Activated CD8-positive, alpha-beta T cell treated with anti-CD3 and anti-CD28 coated beads for 36 hours (primary cell): ENCODE measurements at regions not wholly inside any gene's neighbourhood (a gene's known extent, or its start where the extent isn't known, plus 50 kb on each side); places are given as distances from the start of the nearest gene placed in this dataset.

ENCODE experiments used
- ATAC-seq: fragments of 200-7000 bp; cut with Tn5 transposase; one replicate; pipeline ENCODE4 v1.10.0; 2021; ENCODE audit warnings: mild to moderate bottlenecking, moderate library complexity
- CTCF ChIA-PET: fragments of 350-600 bp; sonication (Branson Sonifier 250); formaldehyde crosslinking; loops from one replicate; lab custom pipeline; 2021; ENCODE audit warnings: antibody characterized with exemption; lab: Charles Lee
- POLR2A ChIA-PET: fragments of 350-600 bp; sonication (Branson Sonifier 250); formaldehyde crosslinking; loops from one replicate; lab custom pipeline; 2021; ENCODE audit warnings: antibody characterized with exemption; lab: Charles Lee
- DNase-seq: peaks from one replicate; pipeline ENCODE4 v3.0.0-alpha.2; 2020
- H3K27ac Mint-ChIP-seq: one replicate; pipeline ENCODE4 v1.8.0; 2021; ENCODE audit warnings: mild to moderate bottlenecking, mixed read lengths
- H3K27me3 Mint-ChIP-seq: one replicate; pipeline ENCODE4 v1.8.0; 2021; ENCODE audit warnings: mixed read lengths
- H3K36me3 Mint-ChIP-seq: one replicate; pipeline ENCODE4 v1.8.0; 2021; ENCODE audit warnings: low read depth, mixed read lengths
- H3K4me1 Mint-ChIP-seq: one replicate; pipeline ENCODE4 v1.8.0; 2021; ENCODE audit warnings: low read depth, mixed read lengths
- H3K4me3 Mint-ChIP-seq: one replicate; pipeline ENCODE4 v1.8.0; 2021; ENCODE audit warnings: mild to moderate bottlenecking, moderate library complexity, mixed read lengths
- H3K9me3 Mint-ChIP-seq: one replicate; pipeline ENCODE4 v1.8.0; 2021; ENCODE audit warnings: mixed read lengths
- intact Hi-C: fragments of 100-400 bp; cut with micrococcal nuclease; formaldehyde crosslinking; loops from one replicate; pipeline ENCODE4 v1.10.0; 2022
- TF ChIP-seq, protein P1 (sequence below): fragments of 200-600 bp; IDR thresholded peaks from one replicate; pipeline ENCODE4 v1.8.0; 2022; ENCODE audit warnings: antibody characterized with exemption, mild to moderate bottlenecking

DNA sequence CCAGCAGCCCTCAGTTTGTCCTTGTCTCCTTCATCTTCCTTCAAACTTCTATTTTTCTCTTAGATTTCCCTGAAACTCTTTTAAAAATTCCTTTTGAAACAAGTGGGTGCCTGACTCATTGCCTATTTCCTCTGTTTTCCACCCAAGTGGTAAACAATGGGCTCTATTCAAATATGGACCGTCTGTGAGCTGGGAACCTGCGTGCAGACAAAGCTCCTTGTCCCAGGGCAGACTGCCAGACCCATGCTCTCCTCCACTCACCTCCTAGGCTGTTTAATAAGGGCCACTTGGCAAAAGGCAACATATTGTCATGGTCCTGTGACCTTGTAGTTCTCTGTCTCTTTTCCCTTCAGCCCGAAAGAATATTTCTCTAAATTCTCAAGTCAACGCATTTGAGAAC lies 332.7 kb upstream of the THBS1 start:
- DNase-seq (no peak), ATAC-seq (no peak)
- H3K27me3 Mint-ChIP-seq = peaks cover 2% of the 10 kb centered on the region
- CTCF ChIA-PET = no interaction called here
- no peaks in the 10 kb centered on the region for H3K36me3 Mint-ChIP-seq
- TF ChIP-seq, protein P1, sequence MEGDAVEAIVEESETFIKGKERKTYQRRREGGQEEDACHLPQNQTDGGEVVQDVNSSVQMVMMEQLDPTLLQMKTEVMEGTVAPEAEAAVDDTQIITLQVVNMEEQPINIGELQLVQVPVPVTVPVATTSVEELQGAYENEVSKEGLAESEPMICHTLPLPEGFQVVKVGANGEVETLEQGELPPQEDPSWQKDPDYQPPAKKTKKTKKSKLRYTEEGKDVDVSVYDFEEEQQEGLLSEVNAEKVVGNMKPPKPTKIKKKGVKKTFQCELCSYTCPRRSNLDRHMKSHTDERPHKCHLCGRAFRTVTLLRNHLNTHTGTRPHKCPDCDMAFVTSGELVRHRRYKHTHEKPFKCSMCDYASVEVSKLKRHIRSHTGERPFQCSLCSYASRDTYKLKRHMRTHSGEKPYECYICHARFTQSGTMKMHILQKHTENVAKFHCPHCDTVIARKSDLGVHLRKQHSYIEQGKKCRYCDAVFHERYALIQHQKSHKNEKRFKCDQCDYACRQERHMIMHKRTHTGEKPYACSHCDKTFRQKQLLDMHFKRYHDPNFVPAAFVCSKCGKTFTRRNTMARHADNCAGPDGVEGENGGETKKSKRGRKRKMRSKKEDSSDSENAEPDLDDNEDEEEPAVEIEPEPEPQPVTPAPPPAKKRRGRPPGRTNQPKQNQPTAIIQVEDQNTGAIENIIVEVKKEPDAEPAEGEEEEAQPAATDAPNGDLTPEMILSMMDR = no peak
- no peak overlapping the region for H3K4me3 Mint-ChIP-seq
- H3K9me3 Mint-ChIP-seq = no peaks in the 10 kb centered on the region
- POLR2A ChIA-PET = no interaction called here
- H3K4me1 Mint-ChIP-seq = peaks cover 24% of the 10 kb centered on the region
- no peak overlapping the region for H3K27ac Mint-ChIP-seq
- intact Hi-C loops = no loop called here

DNA sequence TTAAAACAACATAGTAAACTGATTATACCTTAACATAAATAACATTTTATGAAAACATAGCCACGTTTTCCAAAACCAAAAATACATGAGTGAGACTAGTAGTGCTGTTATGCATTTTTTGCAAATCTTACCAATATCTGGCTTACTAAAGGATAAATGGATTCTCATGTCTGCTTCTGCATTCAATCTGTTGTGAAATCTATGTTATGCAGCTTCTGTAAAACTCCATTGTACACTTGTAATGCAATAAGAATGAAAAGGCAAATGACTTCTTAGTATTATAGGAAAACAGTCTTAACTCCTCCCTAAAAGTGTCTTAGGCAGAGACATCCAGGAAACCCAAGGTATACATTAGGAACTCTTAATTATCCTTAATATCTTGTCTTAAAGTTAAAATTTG lies 330.9 kb upstream of the THBS1 start:
- no peaks in the 10 kb centered on the region for H3K36me3 Mint-ChIP-seq
- H3K4me3 Mint-ChIP-seq = no peak overlapping the region
- no peak for ATAC-seq
- TF ChIP-seq, protein P1 = no peak
- DNase-seq = no peak
- no peaks in the 10 kb centered on the region for H3K9me3 Mint-ChIP-seq
- ChIA-PET POLR2A (no interaction called here), CTCF (interaction anchor here (1.4 kb wide), 1 partner anchor 507 kb away, joined by 4 read pairs; no protein-coding TSS in a partner anchor)
- peaks cover 2% of the 10 kb centered on the region for H3K27me3 Mint-ChIP-seq
- H3K4me1 Mint-ChIP-seq = peaks cover 24% of the 10 kb centered on the region
- H3K27ac Mint-ChIP-seq = no peak overlapping the region
- intact Hi-C loops = no loop called here

DNA sequence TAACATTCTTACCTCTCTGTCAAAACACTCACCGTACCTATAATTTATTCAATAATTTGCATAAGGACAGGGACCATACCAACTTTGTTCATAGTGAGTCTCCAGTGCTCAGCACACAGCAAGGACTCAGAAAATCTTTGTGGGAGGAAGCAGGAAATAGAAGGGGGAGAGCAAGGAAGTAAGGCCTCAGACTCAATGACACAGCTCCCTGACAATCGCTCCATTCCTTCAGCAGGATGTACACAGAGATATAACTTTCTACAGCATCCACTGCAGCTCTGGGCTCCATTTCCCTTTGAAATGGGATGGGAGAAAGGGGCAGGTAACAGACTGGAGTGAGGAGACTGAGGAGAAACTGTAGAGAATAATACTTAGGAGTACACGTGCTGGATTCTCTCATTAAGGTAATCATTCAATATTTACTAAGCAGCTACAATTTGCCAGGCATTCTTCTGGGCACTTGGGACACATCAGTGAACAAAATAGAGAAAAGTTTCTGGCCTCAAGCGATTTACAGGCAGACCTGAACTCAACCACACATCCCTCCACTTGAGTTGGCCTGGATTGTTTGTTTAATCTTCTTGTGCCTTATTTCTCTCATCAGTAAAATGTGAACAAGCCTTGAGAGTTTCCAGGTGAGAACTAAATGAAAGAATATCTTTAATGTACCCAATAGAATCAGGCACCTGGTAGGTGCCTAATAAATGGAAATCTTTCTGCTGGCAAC lies 330.3 kb upstream of the THBS1 start:
- peak overlapping the region; percentile 62 for H3K27ac Mint-ChIP-seq
- POLR2A ChIA-PET = no interaction called here
- H3K4me3 Mint-ChIP-seq = no peak overlapping the region
- no peaks in the 10 kb centered on the region for H3K36me3 Mint-ChIP-seq
- H3K9me3 Mint-ChIP-seq = no peaks in the 10 kb centered on the region
- DNase-seq = no peak
- ATAC-seq = no peak
- peaks cover 24% of the 10 kb centered on the region for H3K4me1 Mint-ChIP-seq
- intact Hi-C loops = no loop called here
- TF ChIP-seq, protein P1 = no peak
- CTCF ChIA-PET = interaction anchor here (1.4 kb wide), 1 partner anchor 506 kb away, joined by 4 read pairs; no protein-coding TSS in a partner anchor
- H3K27me3 Mint-ChIP-seq = peaks cover 7% of the 10 kb centered on the region

DNA sequence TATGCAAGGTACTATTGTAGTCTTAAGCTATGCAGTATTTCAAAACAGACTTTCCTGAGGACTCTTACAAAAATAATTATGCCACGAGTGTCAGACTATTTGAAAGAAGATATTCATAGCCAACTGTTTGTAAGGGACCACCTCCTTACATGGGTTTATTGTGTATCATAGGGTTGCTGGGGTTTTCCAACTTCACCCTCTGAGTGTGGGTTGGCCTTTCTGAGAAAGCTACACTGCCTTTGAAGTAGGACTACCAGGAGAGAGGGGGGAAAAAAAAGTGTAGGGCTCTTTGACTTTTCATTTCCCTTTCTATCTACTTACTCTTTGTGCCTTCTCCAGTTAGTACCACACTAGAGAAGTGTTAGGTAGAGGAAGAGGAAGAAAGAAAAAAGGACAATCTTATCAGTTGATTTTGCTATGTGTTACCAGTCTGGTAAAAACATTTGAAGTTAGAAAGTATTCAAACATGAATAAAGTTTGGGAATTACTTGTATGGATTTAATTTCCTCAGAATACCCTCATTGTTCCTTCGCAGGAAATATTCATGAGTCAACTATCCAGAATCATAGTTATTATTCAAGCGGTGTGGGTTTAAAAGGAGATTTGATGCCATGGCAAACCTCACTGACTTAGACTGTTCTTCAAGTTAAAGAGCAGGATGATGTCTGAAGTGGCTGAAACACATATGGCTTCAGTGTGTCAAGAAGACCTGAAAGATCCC lies 329.3 kb upstream of the THBS1 start:
- DNase-seq (peak; percentile 56), ATAC-seq (peak; percentile 96)
- Mint-ChIP-seq H3K4me3 (no peak overlapping the region), H3K27me3 (peaks cover 7% of the 10 kb centered on the region), H3K9me3 (no peaks in the 10 kb centered on the region), H3K36me3 (no peaks in the 10 kb centered on the region), H3K27ac (peak overlapping the region; percentile 62), H3K4me1 (peaks cover 24% of the 10 kb centered on the region)
- intact Hi-C loops = no loop called here
- CTCF ChIA-PET = no interaction called here
- TF ChIP-seq, protein P1 = no peak
- POLR2A ChIA-PET = no interaction called here

DNA sequence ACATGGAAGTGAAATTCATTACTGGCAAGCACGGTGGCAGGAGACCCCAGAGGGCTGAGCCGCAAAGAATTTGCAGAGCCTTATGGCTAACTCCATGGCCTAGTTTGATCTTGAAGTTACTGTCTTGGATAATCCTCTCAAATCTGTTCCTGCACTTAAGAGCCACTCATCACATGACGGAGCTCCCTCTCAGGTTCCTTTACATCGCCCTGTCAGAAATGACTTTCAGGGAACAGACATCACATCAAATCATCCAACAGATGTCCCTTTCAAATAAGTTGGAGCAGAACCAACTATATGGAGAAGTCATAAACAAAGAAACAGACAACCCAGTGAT lies 328.8 kb upstream of the THBS1 start:
- intact Hi-C loops = no loop called here
- H3K9me3 Mint-ChIP-seq = no peaks in the 10 kb centered on the region
- no peak for DNase-seq
- peaks cover 24% of the 10 kb centered on the region for H3K4me1 Mint-ChIP-seq
- H3K4me3 Mint-ChIP-seq = no peak overlapping the region
- ChIA-PET POLR2A (no interaction called here), CTCF (no interaction called here)
- peak overlapping the region; percentile 62 for H3K27ac Mint-ChIP-seq
- TF ChIP-seq, protein P1 = no peak
- ATAC-seq = no peak
- no peaks in the 10 kb centered on the region for H3K36me3 Mint-ChIP-seq
- peaks cover 7% of the 10 kb centered on the region for H3K27me3 Mint-ChIP-seq
